ENCODE measurements at regions not wholly inside any gene's neighbourhood (a gene's known extent, or its start where the extent isn't known, plus 50 kb on each side); places are given as distances from the start of the nearest gene placed in this dataset.
"Not testable (repeated sequence)": the region's sequence is repeated elsewhere in the genome, so short reads cannot be mapped to it uniquely, and the experiment has no call there.

GRCh38 chr3:98644168-98644567, 50.8 kb upstream of the CPOX start:
- peaks cover 8% of the 10 kb centered on the region for H3K27me3 Mint-ChIP-seq (ENCODE audit: low read depth)
- H3K4me1 Mint-ChIP-seq (ENCODE audit: low read depth), result no peaks in the 10 kb centered on the region
- no peak overlapping the region for H3K27ac Mint-ChIP-seq
- no peaks in the 10 kb centered on the region for H3K36me3 Mint-ChIP-seq (ENCODE audit: low read depth)
- no peaks in the 10 kb centered on the region for H3K9me3 Mint-ChIP-seq
- H3K4me3 Mint-ChIP-seq (ENCODE audit: low read depth), result no peak overlapping the region
- no peak for DNase-seq (ENCODE audit: low spot score)
- intact Hi-C loops (cut with micrococcal nuclease), result no loop called here

GRCh38 chr3:98645039-98645438, 51.6 kb upstream of the CPOX start:
- DNase-seq (ENCODE audit: low spot score), result no peak
- no peak overlapping the region for H3K27ac Mint-ChIP-seq
- H3K36me3 Mint-ChIP-seq (ENCODE audit: low read depth), result no peaks in the 10 kb centered on the region
- H3K4me3 Mint-ChIP-seq (ENCODE audit: low read depth), result no peak overlapping the region
- H3K27me3 Mint-ChIP-seq (ENCODE audit: low read depth), result peaks cover 8% of the 10 kb centered on the region
- intact Hi-C loops (cut with micrococcal nuclease), result no loop called here
- H3K4me1 Mint-ChIP-seq (ENCODE audit: low read depth), result no peaks in the 10 kb centered on the region
- no peaks in the 10 kb centered on the region for H3K9me3 Mint-ChIP-seq

- Mint-ChIP-seq H3K36me3 (ENCODE audit: low read depth) (no peaks in the 10 kb centered on the region), H3K4me3 (ENCODE audit: low read depth) (no peak overlapping the region), H3K4me1 (ENCODE audit: low read depth) (no peaks in the 10 kb centered on the region), H3K9me3 (no peaks in the 10 kb centered on the region), H3K27me3 (ENCODE audit: low read depth) (peaks cover 9% of the 10 kb centered on the region), H3K27ac (no peak overlapping the region)
- DNase-seq (ENCODE audit: low spot score), result no peak
- intact Hi-C loops (cut with micrococcal nuclease), result no loop called here
These were observed 53.3 kb upstream of the CPOX start for GRCh38 chr3:98646680-98647079.

- H3K9me3 Mint-ChIP-seq, result no peaks in the 10 kb centered on the region
These were observed 53.8 kb upstream of the CPOX start for GRCh38 chr3:98647197-98647596.

GRCh38 chr3:98650971-98651779, 57.8 kb upstream of the CPOX start:
- intact Hi-C loops (cut with micrococcal nuclease), result no loop called here
- Mint-ChIP-seq H3K27ac (no peak overlapping the region), H3K4me3 (ENCODE audit: low read depth) (no peak overlapping the region), H3K36me3 (ENCODE audit: low read depth) (no peaks in the 10 kb centered on the region), H3K9me3 (no peaks in the 10 kb centered on the region), H3K27me3 (ENCODE audit: low read depth) (peaks cover 9% of the 10 kb centered on the region), H3K4me1 (ENCODE audit: low read depth) (no peaks in the 10 kb centered on the region)
- DNase-seq (ENCODE audit: low spot score), result no peak

More at GRCh38 chr3:98647197-98647596, 53.8 kb upstream of the CPOX start:
- Mint-ChIP-seq H3K4me1 (ENCODE audit: low read depth) (no peaks in the 10 kb centered on the region), H3K4me3 (ENCODE audit: low read depth) (no peak overlapping the region), H3K36me3 (ENCODE audit: low read depth) (no peaks in the 10 kb centered on the region), H3K27ac (no peak overlapping the region), H3K27me3 (ENCODE audit: low read depth) (peaks cover 9% of the 10 kb centered on the region)
- no peak for DNase-seq (ENCODE audit: low spot score)
- intact Hi-C loops (cut with micrococcal nuclease), result no loop called here

GRCh38 chr3:98651780-98652077, 58.3 kb upstream of the CPOX start:
- H3K27me3 Mint-ChIP-seq (ENCODE audit: low read depth), result peaks cover 9% of the 10 kb centered on the region
- H3K36me3 Mint-ChIP-seq (ENCODE audit: low read depth), result no peaks in the 10 kb centered on the region
- H3K27ac Mint-ChIP-seq, result no peak overlapping the region
- no peaks in the 10 kb centered on the region for H3K9me3 Mint-ChIP-seq
- H3K4me1 Mint-ChIP-seq (ENCODE audit: low read depth), result no peaks in the 10 kb centered on the region
- no peak for DNase-seq (ENCODE audit: low spot score)
- intact Hi-C loops (cut with micrococcal nuclease), result no loop called here
- no peak overlapping the region for H3K4me3 Mint-ChIP-seq (ENCODE audit: low read depth)

- intact Hi-C loops (cut with micrococcal nuclease), result no loop called here
- H3K27ac Mint-ChIP-seq, result no peak overlapping the region
- H3K4me3 Mint-ChIP-seq (ENCODE audit: low read depth), result no peak overlapping the region
- H3K36me3 Mint-ChIP-seq (ENCODE audit: low read depth), result no peaks in the 10 kb centered on the region
- no peaks in the 10 kb centered on the region for H3K9me3 Mint-ChIP-seq
- no peak for DNase-seq (ENCODE audit: low spot score)
- peaks cover 5% of the 10 kb centered on the region for H3K4me1 Mint-ChIP-seq (ENCODE audit: low read depth)
- peaks cover 35% of the 10 kb centered on the region for H3K27me3 Mint-ChIP-seq (ENCODE audit: low read depth)
These were observed 62.3 kb upstream of the CPOX start for GRCh38 chr3:98655666-98656065.

- intact Hi-C loops (cut with micrococcal nuclease), result no loop called here
- H3K36me3 Mint-ChIP-seq (ENCODE audit: low read depth), result no peaks in the 10 kb centered on the region
- H3K4me3 Mint-ChIP-seq (ENCODE audit: low read depth), result no peak overlapping the region
- H3K27me3 Mint-ChIP-seq (ENCODE audit: low read depth), result peaks cover 30% of the 10 kb centered on the region
- H3K9me3 Mint-ChIP-seq, result no peaks in the 10 kb centered on the region
- peaks cover 5% of the 10 kb centered on the region for H3K4me1 Mint-ChIP-seq (ENCODE audit: low read depth)
- DNase-seq (ENCODE audit: low spot score), result peak; percentile 42
- H3K27ac Mint-ChIP-seq, result no peak overlapping the region
These were observed 64.0 kb upstream of the CPOX start for GRCh38 chr3:98657457-98657856.

GRCh38 chr3:98662699-98663098, 69.3 kb upstream of the CPOX start:
- H3K27me3 Mint-ChIP-seq (ENCODE audit: low read depth), result peaks cover 26% of the 10 kb centered on the region
- no peaks in the 10 kb centered on the region for H3K36me3 Mint-ChIP-seq (ENCODE audit: low read depth)
- intact Hi-C loops (cut with micrococcal nuclease), result no loop called here
- no peak overlapping the region for H3K4me3 Mint-ChIP-seq (ENCODE audit: low read depth)
- no peak overlapping the region for H3K27ac Mint-ChIP-seq
- H3K4me1 Mint-ChIP-seq (ENCODE audit: low read depth), result peaks cover under 1% of the 10 kb centered on the region
- DNase-seq (ENCODE audit: low spot score), result no peak
- no peaks in the 10 kb centered on the region for H3K9me3 Mint-ChIP-seq

GRCh38 chr3:98670020-98670419, 76.6 kb upstream of the CPOX start:
- intact Hi-C loops (cut with micrococcal nuclease), result no loop called here
- Mint-ChIP-seq H3K27ac (no peak overlapping the region), H3K9me3 (no peaks in the 10 kb centered on the region), H3K27me3 (ENCODE audit: low read depth) (peaks cover 2% of the 10 kb centered on the region), H3K4me3 (ENCODE audit: low read depth) (no peak overlapping the region), H3K36me3 (ENCODE audit: low read depth) (no peaks in the 10 kb centered on the region), H3K4me1 (ENCODE audit: low read depth) (no peaks in the 10 kb centered on the region)
- DNase-seq (ENCODE audit: low spot score), result no peak

- Mint-ChIP-seq H3K36me3 (ENCODE audit: low read depth) (no peaks in the 10 kb centered on the region), H3K9me3 (no peaks in the 10 kb centered on the region), H3K4me3 (ENCODE audit: low read depth) (no peak overlapping the region), H3K27ac (no peak overlapping the region), H3K4me1 (ENCODE audit: low read depth) (no peaks in the 10 kb centered on the region), H3K27me3 (ENCODE audit: low read depth) (peaks cover 1% of the 10 kb centered on the region)
- no peak for DNase-seq (ENCODE audit: low spot score)
- intact Hi-C loops (cut with micrococcal nuclease), result no loop called here
These were observed 83.2 kb upstream of the ST3GAL6 start for GRCh38 chr3:98679986-98680385.

- H3K36me3 Mint-ChIP-seq (ENCODE audit: low read depth), result no peaks in the 10 kb centered on the region
- H3K4me1 Mint-ChIP-seq (ENCODE audit: low read depth), result no peaks in the 10 kb centered on the region
- no peak for DNase-seq (ENCODE audit: low spot score)
- intact Hi-C loops (cut with micrococcal nuclease), result no loop called here
- no peak overlapping the region for H3K27ac Mint-ChIP-seq
- no peaks in the 10 kb centered on the region for H3K9me3 Mint-ChIP-seq
- H3K4me3 Mint-ChIP-seq (ENCODE audit: low read depth), result no peak overlapping the region
- H3K27me3 Mint-ChIP-seq (ENCODE audit: low read depth), result peaks cover 1% of the 10 kb centered on the region
These were observed 82.4 kb upstream of the ST3GAL6 start for GRCh38 chr3:98680723-98681122.

- intact Hi-C loops (cut with micrococcal nuclease), result no loop called here
- Mint-ChIP-seq H3K27me3 (ENCODE audit: low read depth) (peaks cover 1% of the 10 kb centered on the region), H3K4me3 (ENCODE audit: low read depth) (no peak overlapping the region), H3K9me3 (no peaks in the 10 kb centered on the region), H3K27ac (no peak overlapping the region), H3K4me1 (ENCODE audit: low read depth) (no peaks in the 10 kb centered on the region), H3K36me3 (ENCODE audit: low read depth) (no peaks in the 10 kb centered on the region)
- no peak for DNase-seq (ENCODE audit: low spot score)
These were observed 81.7 kb upstream of the ST3GAL6 start for GRCh38 chr3:98681486-98681885.

GRCh38 chr3:98682391-98682790, 80.7 kb upstream of the ST3GAL6 start:
- H3K4me3 Mint-ChIP-seq (ENCODE audit: low read depth); H3K4me1 Mint-ChIP-seq (ENCODE audit: low read depth); H3K36me3 Mint-ChIP-seq (ENCODE audit: low read depth); DNase-seq (ENCODE audit: low spot score); H3K27ac Mint-ChIP-seq; intact Hi-C loops (cut with micrococcal nuclease); H3K27me3 Mint-ChIP-seq (ENCODE audit: low read depth); H3K9me3 Mint-ChIP-seq: not testable (repeated sequence)
